Adrenal gland (tissue), 5 donors: ENCODE measurements at regions not wholly inside any gene's neighbourhood (a gene's known extent, or its start where the extent isn't known, plus 50 kb on each side); places are given as distances from the start of the nearest gene placed in this dataset.

ENCODE experiments used
- POLR2A ChIP-seq, 2 donors: fragments of 450-650 bp; IDR thresholded peaks; one replicate each; pipeline ENCODE4 v1.6.1; 2017; ENCODE audit warnings: antibody characterized with exemption in 2 of 2, mild to moderate bottlenecking in 2 of 2, moderate library complexity in 1 of 2
- TF ChIP-seq, protein P1 (sequence below), 6 experiments: fragments of 450-650 bp in 4 of 6; fragments of 200-600 bp in 2 of 6; sonication (generic) in 1 of 6; IDR thresholded peaks; 1 replicate in 5 of 6; 2 replicates in 1 of 6; pipeline versions ENCODE4 v1.5.1 to v1.8.0; 2016 to 2021; ENCODE audit warnings: antibody characterized with exemption in 6 of 6, mild to moderate bottlenecking in 2 of 6, moderate library complexity in 1 of 6
- donor health status: DM: no; HTN: no; CAD: no.

DNA sequence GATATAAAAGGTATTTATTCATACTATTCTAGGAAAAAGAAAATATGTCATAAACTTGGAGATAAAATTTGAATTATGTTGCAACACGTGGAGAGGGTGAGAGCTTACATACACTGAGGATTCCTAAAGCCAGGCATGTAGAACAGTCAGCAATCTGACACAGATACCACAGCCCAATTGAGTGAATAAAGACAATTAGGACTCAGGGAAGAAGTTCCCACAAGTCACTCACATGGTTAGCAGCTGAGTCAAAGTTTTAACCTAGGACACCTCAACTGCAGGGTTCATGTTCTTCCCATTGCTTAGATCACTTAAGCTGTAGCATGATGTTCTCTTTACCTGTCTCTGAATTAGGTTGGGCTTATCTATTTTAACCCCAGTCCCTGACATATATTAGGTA, 189.5 kb downstream of the CMPK2 start:
- TF ChIP-seq, protein P1, sequence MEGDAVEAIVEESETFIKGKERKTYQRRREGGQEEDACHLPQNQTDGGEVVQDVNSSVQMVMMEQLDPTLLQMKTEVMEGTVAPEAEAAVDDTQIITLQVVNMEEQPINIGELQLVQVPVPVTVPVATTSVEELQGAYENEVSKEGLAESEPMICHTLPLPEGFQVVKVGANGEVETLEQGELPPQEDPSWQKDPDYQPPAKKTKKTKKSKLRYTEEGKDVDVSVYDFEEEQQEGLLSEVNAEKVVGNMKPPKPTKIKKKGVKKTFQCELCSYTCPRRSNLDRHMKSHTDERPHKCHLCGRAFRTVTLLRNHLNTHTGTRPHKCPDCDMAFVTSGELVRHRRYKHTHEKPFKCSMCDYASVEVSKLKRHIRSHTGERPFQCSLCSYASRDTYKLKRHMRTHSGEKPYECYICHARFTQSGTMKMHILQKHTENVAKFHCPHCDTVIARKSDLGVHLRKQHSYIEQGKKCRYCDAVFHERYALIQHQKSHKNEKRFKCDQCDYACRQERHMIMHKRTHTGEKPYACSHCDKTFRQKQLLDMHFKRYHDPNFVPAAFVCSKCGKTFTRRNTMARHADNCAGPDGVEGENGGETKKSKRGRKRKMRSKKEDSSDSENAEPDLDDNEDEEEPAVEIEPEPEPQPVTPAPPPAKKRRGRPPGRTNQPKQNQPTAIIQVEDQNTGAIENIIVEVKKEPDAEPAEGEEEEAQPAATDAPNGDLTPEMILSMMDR (IDR thresholded peaks at IDR 0.05) = no peak
- no peak for TF ChIP-seq POLR2A (IDR thresholded peaks at IDR 0.05)
